Right hindlimb (tissue), 1 donor: ENCODE measurements at regions not wholly inside any gene's neighbourhood (a gene's known extent, or its start where the extent isn't known, plus 50 kb on each side); places are given as distances from the start of the nearest gene placed in this dataset.

Experiments used
- DNase-seq: peaks from one replicate; pipeline ENCODE4 v3.0.0-alpha.2; 2018

GRCh38 chr11:29781268-29781667 is 235.6 kb downstream of the KCNA4 start:
- no peak for DNase-seq

GRCh38 chr11:29780756-29781155 is 236.1 kb downstream of the KCNA4 start:
- DNase-seq = no peak

- DNase-seq = no peak
Measured at GRCh38 chr11:29773656-29774264, 243.1 kb downstream of the KCNA4 start.

GRCh38 chr11:29756871-29757270 is 260.0 kb downstream of the KCNA4 start:
- no peak for DNase-seq

GRCh38 chr11:29755474-29755873 is 261.4 kb downstream of the KCNA4 start:
- no peak for DNase-seq

GRCh38 chr11:29751618-29752017 is 265.2 kb downstream of the KCNA4 start:
- DNase-seq = no peak

- DNase-seq = no peak
Measured at GRCh38 chr11:29750392-29750791, 266.4 kb downstream of the KCNA4 start.

GRCh38 chr11:29734287-29734686 is 282.5 kb downstream of the KCNA4 start:
- DNase-seq = no peak

GRCh38 chr11:29713831-29714320 is 303.0 kb downstream of the KCNA4 start:
- DNase-seq = no peak

GRCh38 chr11:29712616-29713015 is 304.2 kb downstream of the KCNA4 start:
- DNase-seq = no peak

- no peak for DNase-seq
Measured at GRCh38 chr11:29707924-29708323, 308.9 kb downstream of the KCNA4 start.

GRCh38 chr11:29685361-29685760 is 331.5 kb downstream of the KCNA4 start:
- no peak for DNase-seq

- no peak for DNase-seq
Measured at GRCh38 chr11:29682856-29683255, 334.0 kb downstream of the KCNA4 start.

- DNase-seq = no peak
Measured at GRCh38 chr11:29679996-29680395, 336.8 kb downstream of the KCNA4 start.

GRCh38 chr11:29676993-29677392 is 339.8 kb downstream of the KCNA4 start:
- no peak for DNase-seq

GRCh38 chr11:29669310-29669709 is 347.5 kb downstream of the KCNA4 start:
- DNase-seq = no peak

GRCh38 chr11:29657709-29658108 is 359.1 kb downstream of the KCNA4 start:
- no peak for DNase-seq

- DNase-seq = no peak
Measured at GRCh38 chr11:29656597-29656996, 360.2 kb downstream of the KCNA4 start.

- no peak for DNase-seq
Measured at GRCh38 chr11:29645373-29645772, 371.5 kb downstream of the KCNA4 start.

- DNase-seq = no peak
Measured at GRCh38 chr11:29641201-29641600, 375.6 kb downstream of the KCNA4 start.

- DNase-seq = no peak
Measured at GRCh38 chr11:29634744-29635143, 382.1 kb downstream of the KCNA4 start.

- DNase-seq = no peak
Measured at GRCh38 chr11:29634244-29634643, 382.6 kb downstream of the KCNA4 start.

GRCh38 chr11:29629286-29629685 is 387.5 kb downstream of the KCNA4 start:
- DNase-seq = no peak

GRCh38 chr11:29628609-29629008 is 388.2 kb downstream of the KCNA4 start:
- DNase-seq = no peak

- no peak for DNase-seq
Measured at GRCh38 chr11:29627541-29627940, 389.3 kb downstream of the KCNA4 start.
